ENCODE measurements at regions not wholly inside any gene's neighbourhood (a gene's known extent, or its start where the extent isn't known, plus 50 kb on each side); places are given as distances from the start of the nearest gene placed in this dataset.

- TF ChIP-seq CTCF (conservative IDR thresholded peaks at IDR 0.05; ENCODE audit: low read depth, low read length) (no peak), EZH2 (IDR thresholded peaks at IDR 0.05; ENCODE audit: low read length, unreplicated experiment) (no peak), EZH2phosphoT487 (IDR thresholded peaks at IDR 0.05; ENCODE audit: borderline replicate concordance, low read length) (no peak)
Measured at GRCh38 chr2:120984046-120984445, 248.4 kb downstream of the GLI2 start.

Measured in PC-3 (cell line).